ENCODE measurements at regions not wholly inside any gene's neighbourhood (a gene's known extent, or its start where the extent isn't known, plus 50 kb on each side); places are given as distances from the start of the nearest gene placed in this dataset.
"Not testable (repeated sequence)": the region's sequence is repeated elsewhere in the genome, so short reads cannot be mapped to it uniquely, and the experiment has no call there.

- TF ChIP-seq, protein P1, sequence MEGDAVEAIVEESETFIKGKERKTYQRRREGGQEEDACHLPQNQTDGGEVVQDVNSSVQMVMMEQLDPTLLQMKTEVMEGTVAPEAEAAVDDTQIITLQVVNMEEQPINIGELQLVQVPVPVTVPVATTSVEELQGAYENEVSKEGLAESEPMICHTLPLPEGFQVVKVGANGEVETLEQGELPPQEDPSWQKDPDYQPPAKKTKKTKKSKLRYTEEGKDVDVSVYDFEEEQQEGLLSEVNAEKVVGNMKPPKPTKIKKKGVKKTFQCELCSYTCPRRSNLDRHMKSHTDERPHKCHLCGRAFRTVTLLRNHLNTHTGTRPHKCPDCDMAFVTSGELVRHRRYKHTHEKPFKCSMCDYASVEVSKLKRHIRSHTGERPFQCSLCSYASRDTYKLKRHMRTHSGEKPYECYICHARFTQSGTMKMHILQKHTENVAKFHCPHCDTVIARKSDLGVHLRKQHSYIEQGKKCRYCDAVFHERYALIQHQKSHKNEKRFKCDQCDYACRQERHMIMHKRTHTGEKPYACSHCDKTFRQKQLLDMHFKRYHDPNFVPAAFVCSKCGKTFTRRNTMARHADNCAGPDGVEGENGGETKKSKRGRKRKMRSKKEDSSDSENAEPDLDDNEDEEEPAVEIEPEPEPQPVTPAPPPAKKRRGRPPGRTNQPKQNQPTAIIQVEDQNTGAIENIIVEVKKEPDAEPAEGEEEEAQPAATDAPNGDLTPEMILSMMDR (IDR thresholded peaks at IDR 0.05) = no peak
- no peak for TF ChIP-seq ZFX (IDR thresholded peaks at IDR 0.05; ENCODE audit: borderline replicate concordance)
- no peak overlapping the region for H3K27ac ChIP-seq
Observed at GRCh38 chrX:115902995-115903394, 267.5 kb upstream of the AGTR2 start.

DNA sequence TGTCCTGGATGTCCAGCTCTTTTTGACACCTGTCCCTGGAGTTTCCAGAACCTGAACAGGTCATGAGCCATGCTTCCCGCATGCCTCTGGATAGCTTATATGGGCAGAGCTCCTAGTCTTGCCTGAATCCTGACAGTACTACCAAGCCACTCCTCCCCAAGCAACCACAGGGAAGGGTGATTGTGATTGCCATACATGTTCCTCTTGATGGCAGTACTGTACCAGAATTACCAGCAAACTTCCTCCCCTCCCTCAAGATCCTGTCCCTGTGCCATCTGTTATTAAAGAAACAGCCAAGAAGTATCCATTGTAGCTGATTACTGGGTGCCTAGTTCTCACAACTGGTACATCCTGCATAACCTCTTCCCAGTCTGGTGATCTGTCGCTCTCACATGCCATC, 264.3 kb upstream of the AGTR2 start:
- no peak for TF ChIP-seq ZFX (IDR thresholded peaks at IDR 0.05; ENCODE audit: borderline replicate concordance)
- TF ChIP-seq, protein P1 (IDR thresholded peaks at IDR 0.05) = no peak
- H3K27ac ChIP-seq = no peak overlapping the region

- H3K27ac ChIP-seq = no peak overlapping the region
- no peak for TF ChIP-seq ZFX (IDR thresholded peaks at IDR 0.05; ENCODE audit: borderline replicate concordance)
- TF ChIP-seq, protein P1 (IDR thresholded peaks at IDR 0.05) = no peak
Observed at GRCh38 chrX:115906881-115907280, 263.7 kb upstream of the AGTR2 start.

- TF ChIP-seq, protein P1 (IDR thresholded peaks at IDR 0.05) = no peak
- TF ChIP-seq ZFX (IDR thresholded peaks at IDR 0.05; ENCODE audit: borderline replicate concordance) = no peak
Observed at GRCh38 chrX:115909017-115909416, 261.5 kb upstream of the AGTR2 start.

GRCh38 chrX:115911967-115912366, 258.6 kb upstream of the AGTR2 start:
- no peak overlapping the region for H3K27ac ChIP-seq
- TF ChIP-seq, protein P1 (IDR thresholded peaks at IDR 0.05) = no peak
- no peak for TF ChIP-seq ZFX (IDR thresholded peaks at IDR 0.05; ENCODE audit: borderline replicate concordance)

More at GRCh38 chrX:115909017-115909416, 261.5 kb upstream of the AGTR2 start:
- H3K27ac ChIP-seq = no peak overlapping the region

DNA sequence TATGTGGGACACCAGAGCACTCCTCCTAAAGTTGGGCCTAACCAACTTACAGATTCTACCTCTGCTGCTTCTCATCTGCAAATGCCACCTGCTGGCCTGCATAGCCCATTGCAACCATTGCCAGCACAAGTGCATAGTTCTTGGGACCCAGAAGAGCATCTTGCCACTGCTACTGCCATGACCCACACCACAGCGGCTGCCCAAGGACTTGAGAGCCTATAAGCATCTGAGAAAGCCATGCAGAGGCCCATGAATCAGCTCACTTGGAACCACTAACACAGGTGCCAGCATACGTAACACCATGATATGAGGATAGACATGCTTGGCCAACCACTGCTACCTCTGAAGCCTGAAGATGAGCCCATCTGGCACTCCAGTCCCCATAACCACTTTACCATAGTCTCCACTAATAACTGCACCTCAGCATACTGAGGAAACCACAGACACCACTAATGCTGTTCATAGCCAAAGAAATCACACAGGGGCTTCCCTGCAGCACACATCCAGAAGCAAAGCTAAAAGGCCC, 258.1 kb upstream of the AGTR2 start:
- TF ChIP-seq, protein P1 (IDR thresholded peaks at IDR 0.05) = peak; percentile 17
- no peak for TF ChIP-seq ZFX (IDR thresholded peaks at IDR 0.05; ENCODE audit: borderline replicate concordance)
- H3K27ac ChIP-seq = no peak overlapping the region

GRCh38 chrX:115913575-115913974, 257.0 kb upstream of the AGTR2 start:
- no peak overlapping the region for H3K27ac ChIP-seq
- no peak for TF ChIP-seq ZFX (IDR thresholded peaks at IDR 0.05; ENCODE audit: borderline replicate concordance)
- TF ChIP-seq, protein P1 (IDR thresholded peaks at IDR 0.05) = no peak

DNA sequence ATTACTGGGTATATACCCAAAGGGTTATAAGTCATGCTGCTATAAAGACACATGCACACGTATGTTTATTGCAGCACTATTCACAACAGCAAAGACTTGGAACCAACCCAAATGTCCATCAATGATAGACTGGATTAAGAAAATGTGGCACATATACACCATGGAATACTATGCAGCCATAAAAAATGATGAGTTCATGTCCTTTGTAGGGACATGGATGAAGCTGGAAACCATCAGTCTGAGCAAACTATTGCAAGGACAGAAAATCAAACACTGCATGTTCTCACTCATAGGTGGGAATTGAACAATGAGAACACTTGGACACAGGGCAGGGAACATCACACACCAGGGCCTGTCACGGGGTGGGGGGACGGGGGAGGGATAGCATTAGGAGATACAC, 254.9 kb upstream of the AGTR2 start:
- H3K27ac ChIP-seq = not testable (repeated sequence)

Data from 22Rv1 (cell line).